ENCODE measurements at regions not wholly inside any gene's neighbourhood (a gene's known extent, or its start where the extent isn't known, plus 50 kb on each side); places are given as distances from the start of the nearest gene placed in this dataset.
"Not testable (repeated sequence)": the region's sequence is repeated elsewhere in the genome, so short reads cannot be mapped to it uniquely, and the experiment has no call there.

DNA sequence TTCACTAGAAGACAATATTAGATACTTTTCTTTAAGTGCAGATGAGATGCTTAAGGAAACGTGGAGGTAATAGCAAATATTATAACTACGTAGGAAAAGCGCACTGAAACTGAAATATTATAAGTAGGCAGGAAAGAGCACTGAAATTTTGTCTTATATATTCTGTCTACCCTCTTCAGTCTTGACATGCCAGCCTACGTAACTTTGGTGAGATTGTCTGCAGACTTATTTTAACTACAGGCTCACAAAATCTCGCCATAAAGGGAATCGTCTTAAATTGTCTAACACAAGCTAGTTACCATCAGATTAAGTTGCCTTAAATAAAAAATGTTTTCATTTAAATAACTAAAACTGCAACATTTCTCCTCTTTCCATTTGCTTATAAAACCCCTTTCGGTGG, 280.1 kb upstream of the PTER start:
- Mint-ChIP-seq H3K27ac (no peak overlapping the region), H3K4me3 (no peak overlapping the region), H3K4me1 (ENCODE audit: low read depth) (no peaks in the 10 kb centered on the region), H3K27me3 (ENCODE audit: low read depth) (no peaks in the 10 kb centered on the region), H3K9me3 (no peaks in the 10 kb centered on the region), H3K36me3 (ENCODE audit: low read depth) (no peaks in the 10 kb centered on the region)
- DNase-seq (ENCODE audit: low spot score): no peak

DNA sequence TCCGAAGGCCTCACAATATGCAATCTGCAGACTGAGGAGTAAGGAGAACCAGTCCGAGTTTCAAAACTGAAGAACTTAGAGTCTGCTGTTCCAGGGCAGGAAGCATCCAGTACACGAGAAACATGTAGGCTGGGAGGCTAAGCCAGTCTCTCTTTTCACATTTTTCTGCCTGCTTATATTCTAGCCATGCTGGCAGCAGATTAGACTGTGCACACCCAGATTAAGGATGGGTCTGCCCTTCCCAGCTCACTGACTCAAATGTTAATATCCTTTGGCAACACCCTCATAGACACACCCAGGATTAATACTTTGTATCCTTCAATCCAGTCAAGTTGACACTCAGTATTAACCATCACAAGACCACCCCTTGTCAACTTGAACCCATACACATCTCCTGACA, 271.7 kb upstream of the PTER start:
- H3K27ac Mint-ChIP-seq; DNase-seq (ENCODE audit: low spot score); H3K4me3 Mint-ChIP-seq; H3K27me3 Mint-ChIP-seq (ENCODE audit: low read depth); H3K4me1 Mint-ChIP-seq (ENCODE audit: low read depth); H3K36me3 Mint-ChIP-seq (ENCODE audit: low read depth): not testable (repeated sequence)
- H3K9me3 Mint-ChIP-seq: peaks cover 27% of the 10 kb centered on the region

DNA sequence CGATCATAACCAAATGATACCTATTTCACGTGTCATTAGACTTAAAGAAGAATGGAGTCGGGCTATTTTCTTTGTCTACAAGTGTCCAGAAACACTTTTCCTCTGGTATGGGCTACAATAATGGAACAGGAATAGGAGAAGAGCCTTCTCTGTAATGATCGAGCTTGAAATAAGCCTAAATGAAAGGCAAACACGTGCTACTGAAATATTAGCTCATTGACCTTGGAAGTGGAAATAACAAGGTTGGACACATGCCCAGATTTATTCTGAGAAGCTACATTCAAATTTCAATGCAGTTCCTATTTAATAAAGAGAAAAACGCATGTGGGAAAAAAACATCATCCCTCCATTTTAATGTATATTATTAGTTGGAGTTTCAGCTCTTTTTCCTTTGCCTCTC, 254.7 kb upstream of the PTER start:
- H3K27me3 Mint-ChIP-seq (ENCODE audit: low read depth): no peaks in the 10 kb centered on the region
- H3K4me1 Mint-ChIP-seq (ENCODE audit: low read depth): no peaks in the 10 kb centered on the region
- H3K9me3 Mint-ChIP-seq: no peaks in the 10 kb centered on the region
- H3K36me3 Mint-ChIP-seq (ENCODE audit: low read depth): no peaks in the 10 kb centered on the region
- H3K27ac Mint-ChIP-seq: no peak overlapping the region
- no peak for DNase-seq (ENCODE audit: low spot score)
- no peak overlapping the region for H3K4me3 Mint-ChIP-seq

DNA sequence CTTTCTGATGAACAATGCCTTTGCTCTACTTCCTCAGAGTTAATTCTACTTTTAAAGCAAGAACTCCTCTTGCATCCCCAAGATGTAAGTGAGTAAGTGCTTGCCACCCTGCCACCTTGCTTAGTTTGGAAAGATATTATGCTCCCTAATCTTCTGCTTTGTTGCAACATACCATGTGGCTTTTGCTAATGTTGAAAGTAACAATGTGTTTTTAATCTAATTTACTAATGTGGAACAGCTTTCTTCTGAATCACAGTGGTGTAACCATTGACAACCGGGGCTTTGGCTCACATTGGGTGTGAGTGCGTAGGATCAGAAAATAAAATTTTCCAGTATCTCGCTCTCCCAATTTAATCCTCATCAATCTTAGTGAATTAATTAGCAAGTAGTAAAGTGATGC, 254.1 kb upstream of the PTER start:
- H3K9me3 Mint-ChIP-seq: no peaks in the 10 kb centered on the region
- no peak overlapping the region for H3K27ac Mint-ChIP-seq
- H3K36me3 Mint-ChIP-seq (ENCODE audit: low read depth): no peaks in the 10 kb centered on the region
- H3K27me3 Mint-ChIP-seq (ENCODE audit: low read depth): no peaks in the 10 kb centered on the region
- no peak for DNase-seq (ENCODE audit: low spot score)
- H3K4me3 Mint-ChIP-seq: no peak overlapping the region
- no peaks in the 10 kb centered on the region for H3K4me1 Mint-ChIP-seq (ENCODE audit: low read depth)

DNA sequence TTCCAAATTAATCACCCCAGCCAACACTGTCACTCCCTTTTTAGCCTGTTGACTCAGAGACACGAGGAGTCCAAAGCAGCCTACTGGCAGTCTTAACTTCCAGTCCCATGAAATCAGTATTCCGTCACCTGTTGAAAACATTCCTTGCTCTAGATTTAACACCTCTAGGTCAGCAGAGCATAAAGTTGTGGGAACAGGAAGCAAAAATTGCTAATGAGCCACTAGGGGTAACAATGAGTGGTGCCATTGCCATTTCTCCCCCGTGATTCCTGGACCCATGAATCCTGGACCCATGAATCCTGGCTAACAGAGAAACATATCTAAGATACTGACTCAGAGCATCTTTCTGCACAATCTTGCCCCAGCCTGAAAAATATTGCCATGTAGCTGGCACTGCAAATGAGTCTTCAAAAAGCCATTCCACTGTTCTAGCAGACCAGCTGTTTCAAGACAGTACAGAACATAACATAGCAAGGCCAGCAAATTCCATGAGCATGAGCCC, 252.7 kb upstream of the PTER start:
- no peaks in the 10 kb centered on the region for H3K9me3 Mint-ChIP-seq
- H3K4me1 Mint-ChIP-seq (ENCODE audit: low read depth): no peaks in the 10 kb centered on the region
- no peak overlapping the region for H3K4me3 Mint-ChIP-seq
- H3K27ac Mint-ChIP-seq: no peak overlapping the region
- no peaks in the 10 kb centered on the region for H3K36me3 Mint-ChIP-seq (ENCODE audit: low read depth)
- no peaks in the 10 kb centered on the region for H3K27me3 Mint-ChIP-seq (ENCODE audit: low read depth)
- no peak for DNase-seq (ENCODE audit: low spot score)

DNA sequence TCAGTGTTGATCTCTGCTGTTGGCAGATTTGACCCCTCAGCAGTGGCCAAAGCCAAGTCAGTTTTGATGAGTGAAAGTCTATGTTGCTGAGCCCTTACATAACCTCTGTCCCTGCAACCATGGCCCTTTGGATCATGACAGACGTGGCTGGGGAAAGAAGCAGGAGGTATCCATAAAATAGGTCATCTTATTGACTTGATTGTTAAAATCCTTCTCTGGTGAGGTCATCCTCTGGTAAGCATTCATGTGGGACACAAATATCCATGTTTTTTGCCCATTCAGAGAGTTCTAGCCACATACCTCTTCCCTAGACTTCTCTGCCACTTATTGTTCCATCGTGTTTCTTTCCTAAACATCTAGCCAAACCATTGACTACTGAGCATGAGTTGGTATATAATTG, 251.9 kb upstream of the PTER start:
- Mint-ChIP-seq H3K4me3 (no peak overlapping the region), H3K9me3 (no peaks in the 10 kb centered on the region), H3K36me3 (ENCODE audit: low read depth) (no peaks in the 10 kb centered on the region), H3K4me1 (ENCODE audit: low read depth) (no peaks in the 10 kb centered on the region), H3K27me3 (ENCODE audit: low read depth) (no peaks in the 10 kb centered on the region), H3K27ac (no peak overlapping the region)
- DNase-seq (ENCODE audit: low spot score): no peak

DNA sequence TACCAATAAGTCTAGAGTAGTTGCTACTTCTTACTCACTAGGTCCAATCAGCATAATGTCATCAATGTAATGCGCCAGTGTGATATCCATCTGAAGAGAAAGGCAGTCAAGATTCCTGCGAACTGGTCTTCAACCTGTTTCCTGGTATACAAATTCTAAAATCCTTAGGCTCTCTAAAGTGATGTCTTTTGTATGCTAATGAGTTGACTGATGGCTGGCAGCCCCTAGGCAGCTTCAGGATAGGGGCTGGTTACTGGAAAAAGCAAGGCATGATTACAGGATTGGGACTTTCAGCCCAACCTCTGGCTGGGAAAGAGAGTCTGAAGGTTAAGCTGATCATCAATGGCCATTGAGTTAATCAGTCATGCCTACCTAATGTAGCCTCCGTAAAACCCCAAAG, 250.2 kb upstream of the PTER start:
- Mint-ChIP-seq H3K27me3 (ENCODE audit: low read depth) (no peaks in the 10 kb centered on the region), H3K36me3 (ENCODE audit: low read depth) (no peaks in the 10 kb centered on the region), H3K27ac (no peak overlapping the region), H3K9me3 (no peaks in the 10 kb centered on the region), H3K4me3 (no peak overlapping the region), H3K4me1 (ENCODE audit: low read depth) (no peaks in the 10 kb centered on the region)
- no peak for DNase-seq (ENCODE audit: low spot score)

DNA sequence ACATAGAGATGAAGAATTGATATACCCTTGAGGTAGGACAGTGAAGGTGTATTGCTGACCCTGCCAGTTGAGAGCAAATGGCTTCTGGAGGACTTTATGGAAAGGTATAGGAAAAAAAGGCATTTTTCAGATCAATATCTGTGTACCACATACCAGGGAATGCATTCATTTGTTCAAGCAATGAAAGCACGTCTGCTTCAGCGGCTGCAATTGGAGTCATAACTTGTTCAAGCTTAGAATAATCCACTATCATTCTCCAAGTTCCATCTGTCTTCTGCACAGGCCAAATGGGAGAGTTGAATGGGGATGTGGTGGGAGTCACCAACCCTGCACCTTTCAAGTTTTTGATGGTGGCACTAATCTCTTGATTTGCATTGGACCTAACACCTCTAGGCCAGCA, 249.6 kb upstream of the PTER start:
- no peak overlapping the region for H3K4me3 Mint-ChIP-seq
- H3K9me3 Mint-ChIP-seq: no peaks in the 10 kb centered on the region
- H3K36me3 Mint-ChIP-seq (ENCODE audit: low read depth): no peaks in the 10 kb centered on the region
- DNase-seq (ENCODE audit: low spot score): no peak
- H3K27me3 Mint-ChIP-seq (ENCODE audit: low read depth): no peaks in the 10 kb centered on the region
- H3K27ac Mint-ChIP-seq: no peak overlapping the region
- no peaks in the 10 kb centered on the region for H3K4me1 Mint-ChIP-seq (ENCODE audit: low read depth)

DNA sequence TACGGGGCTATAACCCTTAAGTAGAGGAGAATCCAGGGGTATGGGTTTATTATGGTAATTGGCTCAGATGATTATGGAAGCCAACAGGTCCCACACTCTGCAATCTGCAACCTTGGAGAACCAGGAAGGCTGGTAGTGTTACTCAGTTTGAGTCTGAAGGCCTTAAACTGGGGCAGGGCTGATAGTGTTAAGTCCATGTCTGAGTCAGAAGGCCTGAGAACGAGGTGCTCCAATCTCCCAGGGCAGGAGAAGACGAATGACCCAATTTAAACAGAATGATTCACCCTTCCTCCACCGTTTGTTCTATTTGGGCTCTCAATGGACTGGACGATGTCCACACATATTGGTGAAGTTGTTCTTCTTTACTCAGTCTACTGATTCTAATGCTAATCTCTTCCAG, 244.5 kb upstream of the PTER start:
- no peak for DNase-seq (ENCODE audit: low spot score)
- no peak overlapping the region for H3K4me3 Mint-ChIP-seq
- H3K36me3 Mint-ChIP-seq (ENCODE audit: low read depth): no peaks in the 10 kb centered on the region
- H3K27ac Mint-ChIP-seq: no peak overlapping the region
- no peaks in the 10 kb centered on the region for H3K27me3 Mint-ChIP-seq (ENCODE audit: low read depth)
- H3K9me3 Mint-ChIP-seq: peaks cover 3% of the 10 kb centered on the region
- peaks cover 18% of the 10 kb centered on the region for H3K4me1 Mint-ChIP-seq (ENCODE audit: low read depth)

DNA sequence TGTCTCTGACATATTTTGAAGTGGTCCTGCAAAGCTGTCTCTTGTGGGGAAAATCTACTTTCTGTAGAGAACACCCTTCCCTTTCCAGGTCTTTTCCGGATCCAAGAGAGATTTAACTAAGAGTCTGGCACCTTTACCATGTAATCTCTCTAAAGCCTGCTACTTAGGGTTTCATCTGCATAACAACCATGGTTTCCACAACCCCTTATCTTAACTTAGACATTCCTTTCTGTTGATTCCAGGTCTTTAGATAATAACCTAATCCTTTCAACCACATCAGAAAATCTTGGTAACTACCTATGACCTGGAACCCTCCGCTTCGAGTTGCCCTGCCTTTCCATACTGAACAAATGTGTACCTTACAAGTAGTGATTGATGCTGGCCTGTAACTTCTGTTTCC, 243.6 kb upstream of the PTER start:
- Mint-ChIP-seq H3K27ac (no peak overlapping the region), H3K27me3 (ENCODE audit: low read depth) (no peaks in the 10 kb centered on the region), H3K4me3 (no peak overlapping the region), H3K9me3 (peaks cover 3% of the 10 kb centered on the region), H3K36me3 (ENCODE audit: low read depth) (no peaks in the 10 kb centered on the region), H3K4me1 (ENCODE audit: low read depth) (peaks cover 18% of the 10 kb centered on the region)
- no peak for DNase-seq (ENCODE audit: low spot score)

DNA sequence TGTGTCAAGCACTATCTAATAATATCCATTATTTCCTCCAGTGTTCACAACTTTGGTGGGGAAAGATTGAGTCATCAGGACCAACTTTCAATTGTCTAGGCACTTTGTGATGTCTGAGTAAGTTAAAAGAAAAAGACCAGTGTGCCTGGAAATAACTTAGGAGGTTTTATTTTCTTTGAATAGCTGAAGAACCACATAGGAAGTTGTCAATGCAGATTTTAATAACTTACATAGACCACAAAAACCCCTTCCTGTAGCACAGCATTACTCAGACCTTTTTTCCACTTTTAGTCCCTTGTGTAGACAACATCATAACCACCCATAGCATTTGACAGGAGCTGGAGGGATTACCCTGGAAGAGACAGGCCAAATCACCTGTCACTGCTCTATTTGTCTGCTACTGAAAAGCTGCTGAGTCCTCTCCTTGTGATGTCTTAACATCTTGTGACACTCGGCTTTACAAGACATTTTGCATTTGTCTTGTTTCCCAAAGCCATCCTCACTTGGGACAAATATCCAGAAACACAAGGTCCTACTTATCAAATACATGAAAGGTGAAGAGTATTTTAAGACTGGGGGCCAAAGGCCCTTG, 241.5 kb upstream of the PTER start:
- Mint-ChIP-seq H3K4me1 (ENCODE audit: low read depth) (peaks cover 18% of the 10 kb centered on the region), H3K9me3 (peaks cover 3% of the 10 kb centered on the region), H3K27me3 (ENCODE audit: low read depth) (no peaks in the 10 kb centered on the region), H3K36me3 (ENCODE audit: low read depth) (no peaks in the 10 kb centered on the region), H3K4me3 (peak overlapping the region; percentile 40), H3K27ac (no peak overlapping the region)
- peak; percentile 5 for DNase-seq (ENCODE audit: low spot score)

DNA sequence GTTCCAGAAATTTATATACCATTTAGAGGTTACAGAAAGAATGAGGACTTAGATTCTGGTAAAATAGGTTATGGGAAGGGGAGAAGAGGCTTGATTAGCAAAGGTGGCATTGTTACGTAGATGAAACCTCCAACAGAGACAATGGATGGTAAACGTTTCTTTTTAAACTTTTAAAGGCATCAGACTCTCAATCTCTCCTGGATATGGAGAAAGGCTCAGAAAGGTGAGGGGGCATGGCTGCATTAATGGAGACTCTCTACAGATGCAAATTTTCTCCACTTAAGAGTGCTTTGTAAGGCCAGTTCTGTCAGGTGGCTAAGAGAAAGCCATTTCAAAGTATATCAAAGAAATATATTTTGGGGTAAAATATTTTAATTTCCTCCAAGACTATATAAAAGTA, 240.9 kb upstream of the PTER start:
- DNase-seq (ENCODE audit: low spot score): no peak
- Mint-ChIP-seq H3K9me3 (peaks cover 3% of the 10 kb centered on the region), H3K27me3 (ENCODE audit: low read depth) (peaks cover 4% of the 10 kb centered on the region), H3K4me1 (ENCODE audit: low read depth) (peaks cover 18% of the 10 kb centered on the region), H3K36me3 (ENCODE audit: low read depth) (no peaks in the 10 kb centered on the region), H3K4me3 (no peak overlapping the region), H3K27ac (no peak overlapping the region)

DNA sequence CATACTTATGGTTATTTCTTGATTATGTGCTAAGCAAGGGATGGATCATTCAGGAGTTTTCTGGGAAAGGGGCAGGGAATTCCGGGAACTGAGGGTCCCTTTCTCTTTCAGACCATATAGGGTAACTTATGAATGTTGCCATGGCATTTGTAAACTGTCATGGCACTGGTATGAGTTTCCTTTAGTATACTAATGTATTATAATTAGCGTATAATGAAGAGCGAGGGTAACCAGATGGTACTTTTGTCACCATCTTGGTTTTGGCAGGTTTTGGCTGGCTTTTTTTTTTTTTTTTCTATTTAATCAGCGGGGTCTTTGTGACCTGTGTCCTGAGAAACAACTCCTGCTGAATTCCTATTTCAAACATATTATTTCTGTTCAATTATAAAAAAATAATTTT, 237.6 kb upstream of the PTER start:
- peaks cover 3% of the 10 kb centered on the region for H3K9me3 Mint-ChIP-seq
- peaks cover 4% of the 10 kb centered on the region for H3K27me3 Mint-ChIP-seq (ENCODE audit: low read depth)
- H3K27ac Mint-ChIP-seq: no peak overlapping the region
- H3K4me3 Mint-ChIP-seq: no peak overlapping the region
- H3K4me1 Mint-ChIP-seq (ENCODE audit: low read depth): peaks cover 18% of the 10 kb centered on the region
- DNase-seq (ENCODE audit: low spot score): no peak
- H3K36me3 Mint-ChIP-seq (ENCODE audit: low read depth): no peaks in the 10 kb centered on the region

DNA sequence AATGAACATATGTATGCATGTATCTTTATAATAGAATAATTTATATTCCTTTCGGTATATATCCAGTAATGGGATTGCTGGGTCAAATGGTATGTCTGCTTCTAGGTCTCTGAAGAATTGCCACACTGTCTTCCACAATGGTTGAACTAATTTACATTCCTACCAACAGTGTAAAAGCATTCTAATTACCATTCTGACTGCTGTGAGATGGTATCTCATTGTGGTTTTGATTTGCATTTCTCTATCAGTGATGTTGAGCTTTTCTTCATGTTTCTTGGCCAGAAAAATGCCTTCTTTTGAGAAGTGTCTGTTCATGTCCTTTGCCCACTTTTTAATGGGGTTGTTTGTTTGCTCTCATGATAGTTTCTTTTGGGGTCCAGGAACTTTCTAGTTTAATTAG, 213.2 kb upstream of the PTER start:
- not testable (repeated sequence) for H3K27me3 Mint-ChIP-seq (ENCODE audit: low read depth); H3K27ac Mint-ChIP-seq; H3K4me3 Mint-ChIP-seq; DNase-seq (ENCODE audit: low spot score); H3K4me1 Mint-ChIP-seq (ENCODE audit: low read depth); H3K36me3 Mint-ChIP-seq (ENCODE audit: low read depth)
- H3K9me3 Mint-ChIP-seq: peaks cover 34% of the 10 kb centered on the region

DNA sequence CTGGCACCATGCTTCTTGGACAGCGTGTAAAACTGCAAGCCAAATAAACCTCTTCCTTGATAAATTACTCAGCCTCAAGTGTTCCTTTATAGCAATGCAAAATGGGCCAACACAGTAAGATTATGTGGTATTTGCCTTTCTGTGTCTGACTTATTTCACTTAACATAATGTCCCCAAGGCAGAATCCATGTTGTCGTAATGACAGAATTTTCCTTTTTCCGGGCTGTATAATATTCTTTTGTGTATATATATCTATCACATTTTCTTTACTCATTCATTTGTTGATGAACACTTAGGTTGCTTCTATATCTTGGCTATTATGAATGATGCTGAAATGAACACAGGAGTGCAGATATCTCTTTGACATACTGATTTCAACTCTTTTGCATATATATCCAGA, 209.1 kb upstream of the PTER start:
- DNase-seq (ENCODE audit: low spot score): no peak
- Mint-ChIP-seq H3K36me3 (ENCODE audit: low read depth) (no peaks in the 10 kb centered on the region), H3K4me1 (ENCODE audit: low read depth) (no peaks in the 10 kb centered on the region), H3K4me3 (no peak overlapping the region), H3K27ac (no peak overlapping the region), H3K27me3 (ENCODE audit: low read depth) (no peaks in the 10 kb centered on the region), H3K9me3 (peaks cover 30% of the 10 kb centered on the region)

All from T-helper 2 cell treated with Interferon-gamma antibody and Interleukin-4, amounts not matched to agents 5 μg/mL and 100 μg/mL, for 36 hours (primary cell).